GM21360 (cell line): ENCODE measurements at regions not wholly inside any gene's neighbourhood (a gene's known extent, or its start where the extent isn't known, plus 50 kb on each side); places are given as distances from the start of the nearest gene placed in this dataset.
"Not testable (repeated sequence)": the region's sequence is repeated elsewhere in the genome, so short reads cannot be mapped to it uniquely, and the experiment has no call there.

Source experiments
- ATAC-seq: cut with Tn5 transposase; IDR thresholded peaks from one replicate; pipeline ENCODE4 v1.9.1; 2021; ENCODE audit warnings: mild to moderate bottlenecking, moderate library complexity; ENCODE audit not compliant: unreplicated experiment

GRCh38 chr4:120636120-120636630 is 286.4 kb downstream of the PRDM5 start:
- no peak for ATAC-seq

GRCh38 chr4:120633810-120634209 is 288.7 kb downstream of the PRDM5 start:
- no peak for ATAC-seq

DNA sequence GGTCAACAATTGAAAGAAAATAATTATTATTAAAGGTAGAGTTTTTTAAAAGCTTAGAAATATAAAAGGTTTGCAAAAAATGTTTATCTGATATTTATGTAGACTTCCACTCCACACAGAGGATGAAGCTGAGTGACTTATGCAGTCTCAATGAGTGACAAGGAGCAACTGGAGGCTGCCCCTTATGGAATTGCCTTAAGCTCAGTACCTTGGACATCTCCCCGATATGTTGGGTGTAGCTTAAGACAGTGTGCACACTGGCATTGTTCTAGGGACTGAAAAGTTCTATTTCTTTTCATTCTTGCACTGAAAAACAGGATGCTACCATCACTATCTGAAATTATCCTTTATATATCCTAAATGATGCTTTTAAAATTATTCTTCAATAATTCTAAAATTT is 292.1 kb downstream of the PRDM5 start:
- ATAC-seq = no peak

GRCh38 chr4:120629546-120630108 is 292.9 kb downstream of the PRDM5 start:
- ATAC-seq = no peak

GRCh38 chr4:120622601-120623000 is 299.9 kb downstream of the PRDM5 start:
- ATAC-seq = no peak

GRCh38 chr4:120617171-120617570 is 305.4 kb downstream of the PRDM5 start:
- ATAC-seq = no peak

GRCh38 chr4:120616041-120616440 is 306.5 kb downstream of the PRDM5 start:
- no peak for ATAC-seq

- no peak for ATAC-seq
Measured at GRCh38 chr4:120613778-120614177, 308.7 kb downstream of the PRDM5 start.

- ATAC-seq = no peak
Measured at GRCh38 chr4:120611092-120611491, 311.4 kb downstream of the PRDM5 start.

DNA sequence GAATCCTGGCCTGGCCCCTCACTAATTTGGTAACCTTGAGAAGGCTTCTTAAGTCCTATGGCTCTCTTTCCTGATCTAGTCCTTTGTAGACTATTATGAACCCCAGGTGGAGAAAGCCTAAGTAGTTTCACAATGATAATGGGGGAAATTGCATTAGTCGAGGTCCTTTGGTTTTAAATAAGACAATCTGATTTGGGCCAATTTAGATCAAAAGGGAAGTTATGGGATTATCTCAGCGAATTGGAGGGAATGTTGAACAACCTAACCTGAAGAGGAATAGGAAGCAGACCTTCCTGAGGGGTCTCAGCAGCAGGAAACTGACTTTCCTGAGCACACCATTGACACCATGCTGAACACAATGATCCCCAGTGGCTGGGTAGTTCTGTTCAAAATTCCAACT is 331.5 kb downstream of the PRDM5 start:
- ATAC-seq = no peak

DNA sequence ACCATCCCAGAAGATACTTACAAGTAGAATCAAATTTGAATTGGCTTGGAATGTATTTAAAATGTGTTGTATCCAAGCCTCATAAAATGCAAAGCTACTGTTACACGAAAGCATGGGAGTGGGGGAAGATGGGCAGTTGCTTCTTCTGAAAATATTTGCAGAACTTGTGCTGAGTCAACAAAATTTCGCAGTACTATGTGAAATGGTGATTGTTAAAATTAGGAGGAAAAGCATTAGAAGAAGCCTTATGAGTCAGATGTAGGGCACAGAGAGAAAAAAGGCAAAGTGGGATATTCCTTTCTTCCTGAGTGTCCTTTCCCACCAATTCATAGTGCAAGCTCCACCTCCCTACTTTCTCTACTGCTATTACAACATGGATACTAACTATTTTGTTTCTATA is 332.7 kb downstream of the PRDM5 start:
- no peak for ATAC-seq

DNA sequence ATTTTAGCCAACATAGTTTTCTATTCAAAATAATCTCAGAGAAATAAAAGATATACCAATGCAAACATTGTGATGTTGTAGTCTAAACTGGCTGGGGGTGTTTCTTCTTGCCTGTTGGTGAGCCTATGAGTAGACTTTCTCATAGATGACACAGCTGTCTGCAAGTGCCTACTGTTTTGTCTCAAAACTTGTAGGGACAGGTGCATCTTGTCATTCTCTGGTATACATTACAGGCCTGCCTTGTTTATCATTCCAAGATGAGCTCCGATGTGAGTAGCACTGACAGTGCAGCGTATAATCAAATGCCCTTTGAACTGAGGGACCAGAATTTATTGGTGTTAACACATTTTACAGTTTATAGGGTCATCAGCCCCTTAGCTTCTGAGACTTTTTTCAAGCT is 353.8 kb downstream of the PRDM5 start:
- ATAC-seq = no peak

- no peak for ATAC-seq
Measured at GRCh38 chr4:120561648-120562047, 360.9 kb downstream of the PRDM5 start.

DNA sequence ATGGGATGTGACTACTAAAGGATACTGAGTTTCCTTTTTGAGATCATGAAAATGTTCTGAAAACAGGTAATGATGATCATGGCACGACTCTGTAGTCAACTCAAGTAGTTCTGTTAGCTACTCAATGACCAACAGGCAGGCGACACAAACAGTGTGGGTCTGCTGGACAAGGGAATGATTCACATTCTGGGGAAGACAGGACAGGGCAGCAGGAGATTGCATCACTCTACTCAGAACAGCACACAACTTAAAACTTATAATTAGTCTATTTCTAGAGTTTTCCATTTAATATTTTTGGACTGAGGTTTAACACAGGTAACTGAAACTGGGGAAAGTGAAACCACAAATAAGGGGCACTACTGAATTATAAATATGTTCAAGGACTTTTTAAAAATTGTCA is 365.2 kb downstream of the PRDM5 start:
- ATAC-seq = no peak

GRCh38 chr4:120555058-120555457 is 367.5 kb downstream of the PRDM5 start:
- ATAC-seq = no peak

GRCh38 chr4:120554086-120554485 is 368.4 kb downstream of the PRDM5 start:
- ATAC-seq = no peak

- ATAC-seq = not testable (repeated sequence)
Measured at GRCh38 chr4:120550624-120551220, 371.8 kb downstream of the PRDM5 start.

- ATAC-seq = no peak
Measured at GRCh38 chr4:120549011-120549570, 373.4 kb downstream of the PRDM5 start.

DNA sequence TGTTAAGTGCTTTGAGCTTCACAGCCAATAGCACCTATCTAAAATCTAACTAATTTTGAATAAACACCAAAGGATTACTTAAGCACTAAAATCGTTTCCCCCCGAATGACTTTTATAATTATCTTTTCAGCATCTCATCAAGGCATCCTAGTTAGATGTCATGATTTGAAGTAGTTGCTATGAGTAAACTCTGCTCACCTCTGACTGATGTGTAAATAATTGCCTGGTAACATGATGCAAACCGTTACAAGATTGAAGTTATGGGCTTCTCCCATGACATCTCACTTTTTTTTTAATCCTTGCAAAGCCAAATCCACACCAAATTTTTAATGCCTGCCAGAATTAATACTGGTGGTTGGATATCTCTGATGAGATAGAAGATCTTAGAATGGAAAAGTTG is 377.1 kb downstream of the PRDM5 start:
- no peak for ATAC-seq

- ATAC-seq = no peak
Measured at GRCh38 chr4:120544838-120545237, 377.7 kb downstream of the PRDM5 start.

- no peak for ATAC-seq
Measured at GRCh38 chr4:120540625-120541024, 381.9 kb downstream of the PRDM5 start.

DNA sequence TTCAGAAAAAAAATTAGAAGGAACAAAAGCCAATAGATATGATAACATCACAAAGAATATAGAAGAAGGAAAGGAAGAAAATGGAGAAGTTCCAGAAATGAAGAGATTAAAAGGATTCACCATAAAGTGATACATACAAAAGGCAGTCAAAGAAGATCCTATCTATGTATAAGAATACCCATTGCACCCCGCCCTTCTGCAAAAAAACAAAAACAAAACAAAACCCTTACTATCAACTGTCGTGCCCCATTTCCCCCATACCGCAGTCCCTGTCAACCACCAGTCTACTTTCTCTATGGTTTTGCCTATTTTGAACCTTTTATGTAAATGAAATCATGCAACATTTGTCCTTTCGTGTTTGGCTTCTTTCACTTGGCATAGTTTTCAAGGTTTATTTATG is 385.6 kb downstream of the PRDM5 start:
- no peak for ATAC-seq

- ATAC-seq = no peak
Measured at GRCh38 chr4:120528428-120528827, 394.1 kb downstream of the PRDM5 start.
